ENCODE measurements at regions not wholly inside any gene's neighbourhood (a gene's known extent, or its start where the extent isn't known, plus 50 kb on each side); places are given as distances from the start of the nearest gene placed in this dataset.
A peak's percentile ranks its signal among the peaks of the same experiment; 100 is the strongest.

- peaks cover 6% of the 10 kb centered on the region for H3K9me3 Mint-ChIP-seq
- H3K4me1 Mint-ChIP-seq = no peaks in the 10 kb centered on the region
- peak; percentile 25 for ATAC-seq
- no peak overlapping the region for H3K27ac Mint-ChIP-seq
- no peak for DNase-seq (ENCODE audit: low spot score in 2 of 2)
- H3K36me3 Mint-ChIP-seq = no peaks in the 10 kb centered on the region
- H3K4me3 Mint-ChIP-seq = no peak overlapping the region
Observed at GRCh38 chr10:78190051-78190825, 156.6 kb downstream of the RPS24 start.

GRCh38 chr10:78191301-78191700 is 157.6 kb downstream of the RPS24 start:
- no peaks in the 10 kb centered on the region for H3K4me1 Mint-ChIP-seq
- H3K36me3 Mint-ChIP-seq = no peaks in the 10 kb centered on the region
- no peak for ATAC-seq
- H3K27ac Mint-ChIP-seq = no peak overlapping the region
- no peak overlapping the region for H3K4me3 Mint-ChIP-seq
- DNase-seq (ENCODE audit: low spot score in 2 of 2) = no peak
- H3K9me3 Mint-ChIP-seq = peaks cover 6% of the 10 kb centered on the region

GRCh38 chr10:78193189-78193588 is 159.5 kb downstream of the RPS24 start:
- no peak for DNase-seq (ENCODE audit: low spot score in 2 of 2)
- no peaks in the 10 kb centered on the region for H3K4me1 Mint-ChIP-seq
- H3K9me3 Mint-ChIP-seq = peaks cover 6% of the 10 kb centered on the region
- H3K36me3 Mint-ChIP-seq = no peaks in the 10 kb centered on the region
- H3K27ac Mint-ChIP-seq = no peak overlapping the region
- no peak for ATAC-seq
- H3K4me3 Mint-ChIP-seq = no peak overlapping the region

GRCh38 chr10:78194050-78194449 is 160.4 kb downstream of the RPS24 start:
- Mint-ChIP-seq H3K9me3 (peaks cover 6% of the 10 kb centered on the region), H3K36me3 (no peaks in the 10 kb centered on the region), H3K4me3 (no peak overlapping the region), H3K27ac (no peak overlapping the region), H3K4me1 (no peaks in the 10 kb centered on the region)
- no peak for ATAC-seq
- DNase-seq (ENCODE audit: low spot score in 2 of 2) = no peak

GRCh38 chr10:78194539-78195402 is 161.1 kb downstream of the RPS24 start:
- ATAC-seq (no peak), DNase-seq (ENCODE audit: low spot score in 2 of 2) (no peak)
- Mint-ChIP-seq H3K9me3 (peaks cover 6% of the 10 kb centered on the region), H3K4me1 (no peaks in the 10 kb centered on the region), H3K36me3 (no peaks in the 10 kb centered on the region), H3K27ac (no peak overlapping the region), H3K4me3 (no peak overlapping the region)

GRCh38 chr10:78196396-78196795 is 162.7 kb downstream of the RPS24 start:
- H3K4me1 Mint-ChIP-seq = no peaks in the 10 kb centered on the region
- no peak overlapping the region for H3K4me3 Mint-ChIP-seq
- no peaks in the 10 kb centered on the region for H3K36me3 Mint-ChIP-seq
- H3K27ac Mint-ChIP-seq = no peak overlapping the region
- ATAC-seq (no peak), DNase-seq (ENCODE audit: low spot score in 2 of 2) (no peak)
- peaks cover 6% of the 10 kb centered on the region for H3K9me3 Mint-ChIP-seq

- no peaks in the 10 kb centered on the region for H3K4me1 Mint-ChIP-seq
- H3K4me3 Mint-ChIP-seq = no peak overlapping the region
- no peaks in the 10 kb centered on the region for H3K36me3 Mint-ChIP-seq
- H3K9me3 Mint-ChIP-seq = peaks cover 6% of the 10 kb centered on the region
- peak; percentile 65 for ATAC-seq
- no peak overlapping the region for H3K27ac Mint-ChIP-seq
- DNase-seq (ENCODE audit: low spot score in 2 of 2) = no peak
Observed at GRCh38 chr10:78196964-78197363, 163.3 kb downstream of the RPS24 start.

- H3K27ac Mint-ChIP-seq = no peak overlapping the region
Observed at GRCh38 chr10:78197628-78198272, 164.1 kb downstream of the RPS24 start.

GRCh38 chr10:78199005-78199725 is 165.5 kb downstream of the RPS24 start:
- Mint-ChIP-seq H3K4me3 (no peak overlapping the region), H3K4me1 (no peaks in the 10 kb centered on the region), H3K36me3 (no peaks in the 10 kb centered on the region), H3K9me3 (no peaks in the 10 kb centered on the region), H3K27ac (no peak overlapping the region)
- ATAC-seq (no peak), DNase-seq (ENCODE audit: low spot score in 2 of 2) (no peak)

More at GRCh38 chr10:78197628-78198272, 164.1 kb downstream of the RPS24 start:
- Mint-ChIP-seq H3K36me3 (no peaks in the 10 kb centered on the region), H3K9me3 (peaks cover 6% of the 10 kb centered on the region), H3K4me3 (no peak overlapping the region), H3K4me1 (no peaks in the 10 kb centered on the region)
- ATAC-seq = no peak
- DNase-seq (ENCODE audit: low spot score in 2 of 2) = no peak

GRCh38 chr10:78199759-78200158 is 166.1 kb downstream of the RPS24 start:
- Mint-ChIP-seq H3K36me3 (no peaks in the 10 kb centered on the region), H3K9me3 (no peaks in the 10 kb centered on the region), H3K4me3 (no peak overlapping the region), H3K4me1 (no peaks in the 10 kb centered on the region), H3K27ac (no peak overlapping the region)
- ATAC-seq (no peak), DNase-seq (ENCODE audit: low spot score in 2 of 2) (no peak)

GRCh38 chr10:78200686-78201085 is 167.0 kb downstream of the RPS24 start:
- no peaks in the 10 kb centered on the region for H3K9me3 Mint-ChIP-seq
- no peaks in the 10 kb centered on the region for H3K36me3 Mint-ChIP-seq
- no peak overlapping the region for H3K27ac Mint-ChIP-seq
- ATAC-seq (no peak), DNase-seq (ENCODE audit: low spot score in 2 of 2) (no peak)
- no peak overlapping the region for H3K4me3 Mint-ChIP-seq
- no peaks in the 10 kb centered on the region for H3K4me1 Mint-ChIP-seq

- no peaks in the 10 kb centered on the region for H3K36me3 Mint-ChIP-seq
- ATAC-seq (no peak), DNase-seq (ENCODE audit: low spot score in 2 of 2) (no peak)
- no peaks in the 10 kb centered on the region for H3K4me1 Mint-ChIP-seq
- no peak overlapping the region for H3K27ac Mint-ChIP-seq
- no peaks in the 10 kb centered on the region for H3K9me3 Mint-ChIP-seq
- H3K4me3 Mint-ChIP-seq = no peak overlapping the region
Observed at GRCh38 chr10:78202386-78202785, 168.7 kb downstream of the RPS24 start.

GRCh38 chr10:78203915-78204818 is 170.5 kb downstream of the RPS24 start:
- no peak for DNase-seq (ENCODE audit: low spot score in 2 of 2)
- no peak overlapping the region for H3K27ac Mint-ChIP-seq
- H3K36me3 Mint-ChIP-seq = no peaks in the 10 kb centered on the region
- H3K4me3 Mint-ChIP-seq = no peak overlapping the region
- H3K4me1 Mint-ChIP-seq = no peaks in the 10 kb centered on the region
- no peaks in the 10 kb centered on the region for H3K9me3 Mint-ChIP-seq
- peak; percentile 5 for ATAC-seq

- Mint-ChIP-seq H3K27ac (peak overlapping the region; percentile 85), H3K4me1 (no peaks in the 10 kb centered on the region), H3K4me3 (no peak overlapping the region), H3K36me3 (no peaks in the 10 kb centered on the region), H3K9me3 (no peaks in the 10 kb centered on the region)
- no peak for DNase-seq (ENCODE audit: low spot score in 2 of 2)
- no peak for ATAC-seq
Observed at GRCh38 chr10:78205457-78206016, 171.9 kb downstream of the RPS24 start.
